Hematopoietic multipotent progenitor cell treated with erythropoietin and hydrocortisone succinate and interleukin-3 and kit ligand, for 15 days (in vitro differentiated cells): ENCODE measurements at regions not wholly inside any gene's neighbourhood (a gene's known extent, or its start where the extent isn't known, plus 50 kb on each side); places are given as distances from the start of the nearest gene placed in this dataset.
"Not testable (repeated sequence)": the region's sequence is repeated elsewhere in the genome, so short reads cannot be mapped to it uniquely, and the experiment has no call there.

ENCODE experiments used
- DNase-seq: peaks from one replicate; pipeline ENCODE4 v3.0.0-alpha.2; 2015; ENCODE audit warnings: low spot score

DNA sequence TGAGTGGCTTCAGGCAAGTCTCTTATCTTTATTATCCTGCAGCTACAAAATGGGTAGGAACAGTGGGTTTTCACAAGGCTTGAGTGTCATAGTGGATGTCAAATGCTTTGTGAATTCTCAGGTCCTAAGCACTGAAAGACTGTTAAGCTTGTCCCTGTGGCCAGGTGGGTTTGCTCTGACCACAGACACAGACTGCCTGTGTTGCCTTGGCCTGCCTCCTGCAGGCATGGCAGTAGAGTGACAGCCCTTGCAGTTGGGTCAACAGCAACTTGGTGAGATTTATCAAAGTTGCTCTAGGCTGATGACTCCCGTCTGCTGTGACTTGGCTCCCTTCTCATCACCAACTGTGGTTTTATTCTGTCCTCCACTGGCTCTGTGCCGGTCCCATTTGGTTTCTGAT lies 520.0 kb upstream of the CCDC196 start:
- no peak for DNase-seq

DNA sequence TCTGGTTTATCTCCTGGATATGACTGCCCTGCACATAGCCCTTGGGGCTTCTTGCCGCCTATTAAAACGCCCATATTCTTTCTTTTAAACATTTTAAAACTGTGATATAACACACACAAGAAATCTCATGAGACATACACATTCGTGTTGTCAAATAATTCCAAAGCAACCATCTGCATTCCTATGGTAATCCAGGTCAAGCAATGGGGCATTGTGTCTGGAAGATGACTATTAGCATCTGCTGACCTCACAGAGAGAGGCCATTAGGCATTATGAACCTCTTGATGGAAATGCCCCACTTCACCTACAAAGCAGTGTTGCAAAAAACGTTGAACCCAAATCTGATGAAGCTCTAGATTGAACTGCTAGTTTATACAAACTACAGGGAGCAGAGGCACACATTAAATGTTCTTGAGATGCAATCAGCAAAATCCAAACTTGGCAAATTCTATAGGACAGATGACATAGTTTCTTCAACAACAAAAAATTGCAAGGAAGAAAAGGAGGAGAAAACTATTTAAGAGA lies 513.8 kb upstream of the CCDC196 start:
- no peak for DNase-seq

DNA sequence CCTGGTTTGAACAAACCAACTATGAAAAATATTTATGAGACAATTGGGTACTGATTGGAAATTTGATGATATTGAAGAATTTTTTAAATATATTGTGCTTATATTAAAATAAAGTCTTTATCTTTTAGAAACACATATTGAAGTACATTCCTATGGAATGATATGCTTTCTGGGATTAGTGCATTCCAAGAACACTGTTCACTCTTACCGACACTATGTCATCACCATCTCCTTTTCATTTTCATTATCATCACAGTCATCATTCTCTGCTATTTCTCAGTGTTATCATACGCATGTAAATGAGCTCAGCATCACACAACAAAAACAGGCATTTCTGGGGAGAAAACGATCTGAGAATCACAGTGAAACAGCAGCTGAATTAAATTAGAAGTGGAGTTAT lies 513.3 kb upstream of the CCDC196 start:
- DNase-seq: no peak

DNA sequence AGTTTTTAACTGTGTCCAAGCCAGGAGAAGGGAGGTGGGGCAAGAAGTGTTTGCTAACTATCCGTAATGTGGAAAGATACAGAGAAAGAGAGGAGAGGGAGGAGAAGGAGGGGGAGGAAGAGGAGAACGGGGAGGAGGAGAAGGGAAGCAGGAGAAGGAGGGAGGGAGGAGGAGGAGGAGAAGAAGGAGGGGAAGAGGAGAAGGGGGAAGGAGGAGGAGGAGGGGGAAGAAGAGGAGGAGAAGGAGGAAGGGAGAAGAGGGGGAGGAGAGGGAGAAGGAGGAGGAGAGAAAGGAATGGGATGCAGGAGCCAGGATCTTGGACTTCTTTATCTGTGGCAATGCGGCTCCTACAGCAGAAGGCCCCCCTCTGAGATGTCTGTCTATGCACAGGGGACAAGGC lies 510.3 kb upstream of the CCDC196 start:
- DNase-seq: no peak

DNA sequence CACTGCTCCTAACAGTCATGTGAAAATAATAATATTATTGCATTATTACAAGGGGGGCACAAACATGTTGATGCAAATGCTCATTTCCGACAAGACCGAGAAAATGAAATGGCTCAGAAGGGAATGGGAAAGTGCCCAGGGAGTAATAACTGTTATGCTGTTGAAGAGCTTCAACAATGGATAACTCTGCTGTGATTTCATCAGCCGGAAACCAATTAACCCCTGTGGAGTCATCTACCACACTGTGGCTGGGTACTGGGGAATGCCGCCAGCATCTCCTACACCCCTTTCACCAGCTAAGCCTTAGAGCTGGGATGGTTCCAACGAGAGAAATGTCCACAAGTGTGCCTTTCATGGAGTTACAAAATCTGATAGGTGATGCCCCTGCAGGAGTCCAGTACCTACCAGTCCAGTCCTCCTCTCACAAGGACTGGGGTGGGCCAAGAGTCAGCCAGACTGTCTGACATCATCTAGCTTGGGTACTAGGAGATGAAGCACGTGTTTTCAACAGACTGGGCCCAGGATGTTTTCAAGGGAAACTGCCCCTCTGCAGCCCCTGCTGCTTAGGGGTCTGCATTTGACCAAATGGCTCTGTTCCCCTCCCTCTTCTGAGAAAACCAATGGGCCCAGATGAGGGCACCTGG lies 509.3 kb upstream of the CCDC196 start:
- no peak for DNase-seq

DNA sequence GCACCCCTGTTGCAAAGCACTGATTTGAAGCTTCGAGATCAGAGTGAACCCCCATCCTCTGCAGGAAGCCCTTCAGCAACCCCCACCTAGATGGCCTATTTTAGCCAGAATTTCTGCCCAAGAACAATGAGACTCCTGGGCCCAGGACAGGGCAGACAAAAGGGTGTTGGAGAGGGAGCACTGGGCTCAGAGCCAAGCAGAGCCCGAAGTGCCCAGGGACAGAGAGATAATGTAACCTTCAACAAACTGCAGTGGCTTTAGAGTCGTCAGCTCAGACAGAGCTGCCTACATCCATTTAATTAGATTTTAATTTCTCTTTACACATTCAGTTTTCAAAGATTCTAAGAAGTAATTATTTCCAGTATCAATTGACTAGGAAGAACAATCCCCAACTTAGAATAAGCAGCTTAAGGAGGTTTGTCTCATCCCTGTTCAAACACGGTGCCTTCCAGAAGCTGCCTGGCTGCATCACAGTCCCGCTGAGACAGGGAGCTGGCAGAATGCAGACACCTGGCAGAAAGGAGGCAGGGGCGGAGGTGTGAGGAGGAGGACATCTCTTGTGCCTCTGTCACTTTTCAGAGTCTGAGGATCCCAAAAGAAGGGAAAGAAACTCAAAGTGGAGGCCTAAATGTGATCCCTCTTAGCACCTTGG lies 504.9 kb upstream of the CCDC196 start:
- DNase-seq: no peak

DNA sequence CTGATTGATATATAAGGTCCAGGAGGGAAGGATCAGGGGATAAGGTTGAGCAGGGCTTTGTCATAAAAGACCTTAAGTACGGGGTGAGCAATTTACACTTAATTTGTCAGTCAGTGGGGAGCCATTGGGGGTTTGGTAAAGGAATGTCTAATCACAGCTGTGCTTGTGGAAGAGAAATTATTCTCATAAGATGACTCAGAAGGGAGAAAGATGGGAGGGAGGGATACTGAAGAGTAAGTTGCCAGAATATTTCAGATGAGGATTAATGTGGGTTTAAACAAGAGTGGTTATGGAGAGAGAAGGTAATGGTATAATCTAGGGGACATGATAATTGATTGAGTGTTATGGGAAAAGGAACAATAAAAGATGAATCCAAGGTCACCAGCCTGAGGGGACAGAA lies 500.1 kb upstream of the CCDC196 start:
- no peak for DNase-seq

DNA sequence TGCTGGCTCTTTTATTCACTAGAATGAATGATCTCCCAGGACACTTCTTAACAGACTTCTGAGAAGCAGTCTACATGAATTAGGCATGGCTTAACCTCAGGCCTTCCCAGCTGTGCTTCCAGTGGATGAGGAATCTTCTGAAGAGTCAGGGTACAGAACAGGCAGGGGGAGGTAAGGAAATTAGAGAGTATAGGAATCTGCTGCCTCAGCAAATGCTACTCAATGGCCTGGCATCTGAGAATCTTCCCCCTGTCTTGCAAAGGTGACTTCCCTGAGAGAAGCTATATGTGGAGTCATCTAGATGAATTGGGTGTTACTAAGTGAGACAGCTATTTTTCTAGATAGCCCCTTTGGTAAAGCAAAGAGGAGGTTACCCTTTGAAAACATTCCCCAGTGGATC lies 496.2 kb upstream of the CCDC196 start:
- no peak for DNase-seq

DNA sequence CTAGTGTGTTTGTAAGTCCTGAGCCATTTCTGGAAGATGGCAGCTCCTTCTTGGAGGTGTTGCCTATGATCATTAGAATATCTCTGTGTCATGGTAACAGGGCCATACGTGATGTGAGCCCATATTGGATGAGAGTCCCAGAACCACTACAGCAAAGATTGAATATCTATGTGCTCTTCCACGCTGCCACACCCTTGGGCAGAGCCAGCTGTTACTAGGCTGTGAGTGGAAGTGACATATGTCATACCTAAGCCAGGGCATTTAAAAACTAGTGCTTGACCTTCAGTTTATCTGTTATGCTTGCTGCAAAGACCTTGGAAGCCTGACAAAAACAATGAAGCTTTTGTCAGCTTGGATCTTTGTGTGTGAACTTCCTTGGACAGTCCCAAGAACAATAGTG lies 495.1 kb upstream of the CCDC196 start:
- DNase-seq: no peak

DNA sequence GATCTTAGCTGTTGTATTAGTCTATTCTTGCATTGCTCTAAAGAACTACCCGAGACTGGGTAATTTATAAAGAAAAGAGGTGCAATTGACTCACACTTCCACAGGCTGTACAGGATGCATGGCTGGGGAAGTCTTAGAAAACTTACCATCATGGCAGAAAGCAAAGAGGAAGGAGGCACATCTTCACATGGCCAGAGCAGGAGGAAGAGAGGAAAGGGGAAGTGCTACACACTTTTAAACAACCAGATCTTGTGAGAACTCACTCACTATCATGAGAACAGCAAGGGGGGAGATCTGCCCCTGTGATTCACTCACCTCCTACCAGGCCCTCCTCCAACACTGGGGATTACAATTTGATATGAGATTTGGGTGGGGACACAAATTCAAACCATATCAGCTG lies 494.2 kb upstream of the CCDC196 start:
- not testable (repeated sequence) for DNase-seq

DNA sequence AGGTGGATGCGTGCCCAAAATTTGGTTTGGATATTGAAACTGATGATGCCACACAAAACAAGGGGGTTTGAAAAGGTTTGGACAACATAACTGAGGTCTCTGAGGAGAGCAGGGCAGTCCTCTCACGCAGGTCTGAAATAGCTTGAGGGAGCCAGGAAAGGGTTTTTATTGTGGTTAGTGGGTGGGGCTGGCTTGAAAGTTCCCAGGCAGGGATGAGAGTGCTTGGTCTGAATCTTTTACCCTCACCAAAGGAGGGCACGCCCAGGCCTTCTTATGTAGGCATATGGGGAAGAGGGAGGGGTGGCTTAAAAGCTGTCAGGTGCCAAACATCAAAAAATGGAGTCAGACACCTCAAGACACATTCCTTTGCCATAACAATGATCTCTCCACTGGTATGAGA lies 493.1 kb upstream of the CCDC196 start:
- no peak for DNase-seq

DNA sequence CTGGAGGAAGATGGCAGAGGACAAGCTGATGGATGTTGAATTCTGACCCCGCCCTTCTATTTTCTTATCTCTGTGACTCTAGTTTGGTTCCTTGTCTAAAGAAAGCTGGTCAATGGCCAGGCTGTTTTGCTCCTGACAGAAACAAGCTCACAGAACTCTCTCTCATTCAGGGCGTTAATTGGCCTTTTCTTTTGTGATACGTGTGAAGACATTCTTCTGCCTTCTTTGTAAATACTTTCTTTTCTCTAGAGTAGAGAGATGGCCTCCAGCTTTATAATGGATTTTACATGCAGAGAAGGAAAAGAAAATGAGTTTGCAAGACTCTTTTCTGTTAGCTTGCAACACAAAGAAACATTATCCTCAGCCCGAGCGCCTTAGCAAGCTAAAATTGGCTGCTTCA lies 492.2 kb upstream of the CCDC196 start:
- no peak for DNase-seq

DNA sequence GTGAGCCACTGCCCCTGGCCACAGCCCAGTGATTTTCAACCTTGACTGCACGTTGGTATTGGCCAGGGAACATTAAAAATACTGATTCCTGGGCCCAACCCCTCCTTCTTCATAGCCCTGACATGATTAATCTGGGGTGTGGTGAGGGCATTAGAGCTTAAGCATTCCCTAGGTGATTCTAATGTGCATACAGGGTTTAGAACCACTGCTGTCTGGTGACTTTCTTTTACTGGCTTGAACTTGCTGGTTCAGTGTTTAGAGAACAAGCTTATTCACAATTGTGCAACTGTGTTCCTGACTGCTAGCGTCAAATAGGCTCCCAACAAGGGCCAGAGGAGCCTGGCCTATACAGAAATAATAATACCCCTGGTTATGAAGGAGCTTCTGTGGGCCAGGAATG lies 488.8 kb upstream of the CCDC196 start:
- no peak for DNase-seq

DNA sequence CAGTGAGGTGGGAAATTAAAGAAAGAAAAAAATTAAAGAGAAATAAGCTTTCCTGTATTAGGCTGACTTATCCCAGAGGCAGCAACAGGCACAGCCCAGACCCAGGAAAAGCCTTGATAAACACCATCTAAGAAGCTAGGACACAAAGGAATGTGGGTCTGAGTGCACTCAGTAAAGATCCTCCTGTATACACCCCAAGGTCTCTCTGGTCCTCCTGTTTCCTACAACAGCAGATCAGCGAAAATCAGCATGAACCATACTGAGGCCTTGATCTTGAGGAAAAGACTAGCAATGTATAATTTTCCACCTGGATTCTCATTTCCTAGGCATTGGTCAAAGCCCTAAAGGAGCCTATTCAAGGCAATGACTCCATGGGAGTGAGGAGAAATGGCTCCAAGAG lies 486.3 kb upstream of the CCDC196 start:
- DNase-seq: no peak

DNA sequence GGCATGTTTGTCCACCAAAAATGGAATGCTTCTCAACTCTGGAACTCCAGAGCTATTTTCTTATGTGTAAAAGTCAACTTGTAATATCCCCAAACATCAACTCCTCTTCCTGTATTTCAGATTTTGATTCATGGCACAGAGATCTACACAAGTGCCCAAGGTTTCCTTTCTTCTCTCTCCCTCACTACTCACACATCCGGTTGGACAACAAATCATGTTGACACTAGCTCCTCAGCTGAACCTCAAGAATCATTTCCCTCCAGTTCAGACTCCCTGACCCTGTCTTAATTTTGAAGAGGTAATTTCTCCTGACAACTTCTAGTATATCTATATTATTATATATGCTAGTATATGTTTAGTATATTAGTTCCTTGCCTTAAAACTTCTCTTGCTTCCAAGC lies 485.4 kb upstream of the CCDC196 start:
- no peak for DNase-seq

DNA sequence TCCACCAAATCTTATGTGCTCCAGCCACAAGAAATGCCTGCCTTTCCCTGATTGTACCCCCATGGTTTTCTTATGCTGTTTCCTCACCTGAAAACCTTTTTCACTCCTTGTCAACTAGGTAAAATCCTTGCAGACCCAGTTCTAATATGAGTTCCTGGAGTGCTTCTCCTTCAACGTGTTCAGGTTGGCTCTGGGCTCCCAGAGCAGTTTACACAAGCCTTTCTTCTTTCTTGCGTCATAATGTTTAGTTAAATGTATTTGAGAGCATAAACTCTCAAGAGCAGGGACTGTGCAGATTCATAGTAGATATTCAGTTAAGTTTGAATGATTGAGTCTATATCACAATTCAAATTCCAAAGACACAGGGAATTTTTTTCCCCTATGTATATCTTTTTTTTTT lies 484.8 kb upstream of the CCDC196 start:
- DNase-seq: no peak

DNA sequence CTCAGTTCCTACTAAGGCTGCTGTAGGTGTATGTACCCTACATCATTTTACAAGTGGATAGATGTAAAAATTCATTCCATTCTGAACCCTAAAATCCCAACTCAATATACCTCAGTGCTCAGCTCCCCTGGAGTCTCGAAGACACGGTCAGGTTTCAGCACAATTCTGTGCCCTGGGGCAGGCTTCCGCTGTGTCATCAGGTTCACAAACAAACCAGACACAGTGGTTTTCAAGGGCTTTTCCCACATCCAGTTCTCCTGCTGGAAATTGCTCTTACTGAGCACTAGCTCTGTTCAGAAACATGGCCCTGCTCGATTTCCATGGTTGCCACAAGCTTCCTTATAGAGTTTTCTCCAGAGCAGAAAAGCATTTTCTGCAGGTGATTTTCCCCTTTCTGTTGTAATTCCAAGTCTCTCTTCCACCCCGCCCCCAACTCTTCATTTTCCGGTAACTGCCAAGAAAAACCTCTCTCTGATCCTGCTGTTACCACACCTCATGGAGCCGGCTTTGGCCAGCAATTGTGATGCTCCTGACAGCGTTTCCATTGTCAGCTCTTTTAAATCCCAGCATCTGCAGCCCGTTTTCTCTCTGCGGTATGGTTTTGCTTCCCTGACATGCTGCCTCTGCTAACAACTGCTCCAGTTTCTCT lies 483.0 kb upstream of the CCDC196 start:
- no peak for DNase-seq

DNA sequence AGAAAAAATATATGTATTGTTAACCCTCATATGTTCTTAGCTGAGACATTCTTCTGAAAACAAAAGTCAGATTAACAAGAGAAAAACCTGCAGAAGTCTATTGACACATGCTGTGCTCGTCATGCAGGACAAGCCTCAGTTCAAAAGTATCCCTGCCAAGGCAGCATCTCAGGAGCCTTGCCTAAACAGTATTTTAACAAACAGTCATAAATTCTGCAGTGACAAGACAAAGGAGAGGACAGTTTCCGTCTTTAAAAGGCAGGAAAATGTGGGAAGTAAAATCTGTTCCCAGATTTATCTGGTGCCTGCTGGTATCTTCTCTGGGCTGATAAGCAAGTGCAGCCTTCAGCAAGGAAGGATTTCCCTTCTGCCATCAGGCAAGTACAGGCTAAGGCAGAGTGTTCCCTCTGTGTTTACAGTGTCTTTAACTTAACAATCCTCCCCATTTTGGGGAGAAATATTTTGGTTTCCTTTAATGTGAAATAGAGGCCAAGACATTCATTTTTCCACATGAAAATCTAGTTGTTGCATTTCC lies 480.2 kb upstream of the CCDC196 start:
- DNase-seq: no peak

DNA sequence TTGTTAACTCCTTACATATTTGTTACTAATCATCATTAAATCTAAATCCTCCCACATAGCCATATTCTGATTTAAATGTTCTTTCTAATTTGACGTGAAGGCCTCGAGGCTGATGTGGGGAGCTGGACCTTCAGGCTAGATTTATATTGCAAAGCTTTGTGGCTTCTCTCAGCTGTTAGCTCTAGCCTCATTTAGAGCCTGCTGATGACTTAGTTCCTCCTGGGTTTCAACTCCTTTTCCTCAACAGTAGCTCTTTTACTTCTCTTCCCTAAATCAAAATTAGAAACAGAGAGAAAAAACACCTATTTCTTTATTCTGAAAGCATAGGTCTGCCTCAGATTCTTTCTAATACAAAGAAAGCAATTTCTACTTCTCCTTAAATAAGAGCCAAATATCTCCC lies 477.5 kb upstream of the CCDC196 start:
- no peak for DNase-seq

DNA sequence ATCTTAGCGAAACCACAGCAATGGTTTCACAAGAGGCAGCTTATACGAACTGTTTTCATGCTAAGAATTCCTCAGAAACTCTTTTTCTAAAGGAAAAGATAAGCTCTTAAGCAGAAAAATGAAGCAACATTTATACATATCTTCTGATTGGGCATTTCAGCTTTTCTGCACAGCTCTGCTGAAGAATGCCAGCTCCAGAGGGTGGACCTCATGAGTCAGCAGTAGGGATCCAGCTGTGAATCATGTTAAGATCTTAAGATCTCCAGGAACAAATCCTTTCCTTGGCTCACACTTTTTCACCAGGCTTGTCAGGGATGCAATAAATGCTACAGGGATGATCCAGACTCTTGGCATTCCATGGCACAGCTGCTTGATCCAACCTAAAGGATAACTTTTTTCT lies 477.1 kb upstream of the CCDC196 start:
- DNase-seq: no peak

DNA sequence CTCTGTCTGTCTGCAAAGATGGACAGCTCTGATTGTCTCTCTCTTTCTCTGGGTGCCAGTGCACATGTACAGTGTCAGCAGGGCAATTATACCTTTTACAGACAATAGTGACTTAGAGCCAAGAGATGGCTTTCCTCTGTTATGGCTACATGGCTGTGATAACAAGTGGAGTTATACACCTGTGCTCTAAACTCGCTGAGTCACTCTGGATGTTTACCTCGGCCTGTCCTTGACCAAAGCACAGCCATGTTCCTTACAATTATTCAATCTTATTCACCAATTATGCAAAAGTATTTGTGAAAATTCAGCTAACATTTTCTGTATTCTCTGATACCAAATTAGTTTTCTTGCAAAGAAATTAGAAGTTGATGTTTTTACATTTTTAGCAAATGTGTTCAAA lies 475.5 kb upstream of the CCDC196 start:
- DNase-seq: no peak

DNA sequence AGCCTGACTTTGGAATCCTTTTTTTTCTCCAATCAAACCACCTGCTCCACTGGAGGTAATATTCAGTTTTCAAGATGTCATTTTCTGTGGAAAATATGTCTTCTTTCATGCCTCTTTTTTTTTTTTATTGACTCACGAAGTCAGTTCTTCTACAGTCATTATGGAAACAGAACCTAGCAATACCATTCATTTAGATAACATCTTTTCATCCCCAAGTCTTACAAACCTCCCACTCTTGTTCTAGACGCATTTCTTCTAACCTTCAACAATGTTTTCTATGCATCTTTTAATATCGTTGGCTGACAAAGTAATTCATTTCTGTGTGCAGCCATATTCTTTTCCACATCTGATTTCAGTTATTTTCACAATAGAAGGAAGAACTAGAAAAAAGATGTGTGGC lies 474.3 kb upstream of the CCDC196 start:
- DNase-seq: no peak

DNA sequence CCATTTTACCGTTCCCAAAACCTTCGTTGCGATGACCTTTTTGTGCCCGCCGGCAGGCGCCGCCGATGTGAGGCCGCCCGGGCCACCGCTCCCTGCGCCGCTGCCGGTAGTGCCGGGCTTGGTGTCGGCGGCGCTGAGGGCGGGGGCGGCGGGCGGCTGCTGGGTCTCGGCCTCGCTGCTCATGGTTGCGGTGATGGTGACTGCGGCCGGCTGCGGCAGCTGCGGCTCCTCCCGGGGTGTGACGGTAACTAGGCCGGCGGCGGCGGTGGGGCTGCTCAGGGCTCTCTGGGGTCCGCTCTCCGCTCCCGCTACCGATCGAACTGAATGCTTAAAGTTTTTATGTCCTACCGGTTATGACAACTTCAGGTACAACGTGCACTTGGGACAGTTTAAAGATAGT lies 472.6 kb upstream of the CCDC196 start:
- not testable (repeated sequence) for DNase-seq
